Osteoblast (primary cell): ENCODE measurements at regions not wholly inside any gene's neighbourhood (a gene's known extent, or its start where the extent isn't known, plus 50 kb on each side); places are given as distances from the start of the nearest gene placed in this dataset.

Experiments
- DNase-seq: peaks from one replicate; pipeline ENCODE4 v3.0.0; 2011; ENCODE audit warnings: low spot score, mixed read lengths; ENCODE audit not compliant: insufficient read length; ENCODE audit errors: missing footprints
- H2AFZ ChIP-seq: 2 replicates; pipeline ENCODE4 v1.6.0; 2011; ENCODE audit warnings: mild to moderate bottlenecking, low read length
- H3K27ac ChIP-seq: 2 replicates; pipeline ENCODE4 v1.5.1; 2011; ENCODE audit warnings: mild to moderate bottlenecking, low read depth, low read length, moderate library complexity
- H3K27me3 ChIP-seq: 2 replicates; pipeline ENCODE4 v1.6.0; 2012; ENCODE audit warnings: mild to moderate bottlenecking, control low read depth, inconsistent platforms, low read length, moderate library complexity; ENCODE audit not compliant: insufficient read depth
- H3K36me3 ChIP-seq: 2 replicates; pipeline ENCODE4 v1.5.1; 2011; ENCODE audit warnings: mild to moderate bottlenecking, low read length, control low read depth, moderate library complexity; ENCODE audit not compliant: insufficient read depth
- H3K4me1 ChIP-seq: 2 replicates; pipeline ENCODE4 v1.5.1; 2011; ENCODE audit warnings: mild to moderate bottlenecking, low read length, control low read depth, moderate library complexity; ENCODE audit not compliant: insufficient read depth
- H3K4me2 ChIP-seq: 2 replicates; pipeline ENCODE4 v1.6.0; 2011; ENCODE audit warnings: mild to moderate bottlenecking, low read length; ENCODE audit not compliant: insufficient read depth
- H3K4me3 ChIP-seq: fragments of 200-600 bp; sonication (generic); 3 replicates; pipeline ENCODE4 v1.5.1; 2012; ENCODE audit warnings: mild to moderate bottlenecking, low read length, inconsistent platforms; ENCODE audit not compliant: insufficient read depth
- H3K79me2 ChIP-seq: 2 replicates; pipeline ENCODE4 v1.6.0; 2012; ENCODE audit warnings: mild to moderate bottlenecking, low read length, control low read depth, inconsistent platforms; ENCODE audit not compliant: insufficient read depth
- H3K9me3 ChIP-seq: 2 replicates; pipeline ENCODE4 v1.5.1; 2011; ENCODE audit warnings: low read depth, low read length, control low read depth
- H4K20me1 ChIP-seq: 2 replicates; pipeline ENCODE4 v1.6.0; 2012; ENCODE audit warnings: mild to moderate bottlenecking, low read length, control low read depth; ENCODE audit not compliant: insufficient read depth
- CTCF ChIP-seq: IDR thresholded peaks from 2 replicates; pipeline ENCODE4 v1.5.1; 2011; ENCODE audit warnings: mild to moderate bottlenecking, low read depth, low read length, moderate library complexity; ENCODE audit errors: extremely low read depth

DNA sequence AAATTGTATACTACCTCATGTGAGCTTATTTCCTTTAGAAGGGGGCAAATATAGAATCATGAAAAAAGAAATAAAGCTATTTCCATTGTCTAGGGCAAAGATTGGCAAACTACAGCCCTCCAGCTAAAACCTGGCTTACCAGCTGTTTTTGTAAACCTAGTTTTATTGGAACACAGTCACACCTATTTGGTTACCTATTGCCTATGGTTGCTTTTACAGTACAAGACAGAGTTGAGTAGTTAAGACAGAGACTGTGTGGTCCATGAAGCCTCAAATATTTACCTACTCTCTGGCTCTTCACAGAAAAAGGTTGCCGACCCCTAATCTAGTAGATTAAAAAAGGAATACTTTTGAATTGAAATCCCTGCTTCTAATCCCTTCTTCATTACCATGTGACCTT is 88.8 kb upstream of the ENPP6 start:
- TF ChIP-seq CTCF: no peak
- no peaks in the 10 kb centered on the region for H3K79me2 ChIP-seq

DNA sequence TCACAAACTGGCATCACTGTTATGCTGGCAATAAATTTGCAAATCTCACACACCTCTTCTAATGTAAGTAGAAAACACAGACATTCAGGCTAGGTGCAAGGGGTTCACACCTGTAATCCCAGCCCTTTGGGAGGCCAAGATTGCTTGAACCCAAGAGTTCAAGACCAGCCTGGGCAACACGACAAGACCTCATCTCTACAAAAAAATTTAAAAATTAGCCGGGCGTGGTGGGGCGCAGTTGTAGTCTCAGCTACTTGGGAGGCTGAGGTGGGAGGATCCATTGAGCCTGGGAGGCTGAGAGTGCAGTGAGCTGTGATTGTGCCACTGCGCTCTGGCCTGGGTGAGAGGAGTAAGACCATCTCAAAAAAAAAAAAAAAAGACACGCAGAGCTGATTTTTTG is 83.1 kb upstream of the ENPP6 start:
- no peak overlapping the region for H3K4me2 ChIP-seq
- no peaks in the 10 kb centered on the region for H4K20me1 ChIP-seq
- no peak overlapping the region for H3K27ac ChIP-seq
- H3K36me3 ChIP-seq: no peaks in the 10 kb centered on the region
- no peaks in the 10 kb centered on the region for H3K9me3 ChIP-seq
- no peaks in the 10 kb centered on the region for H3K4me1 ChIP-seq
- H3K79me2 ChIP-seq: no peaks in the 10 kb centered on the region
- no peak for TF ChIP-seq CTCF
- no peak overlapping the region for H3K4me3 ChIP-seq
- DNase-seq: no peak
- H2AFZ ChIP-seq: no peak overlapping the region
- H3K27me3 ChIP-seq: no peaks in the 10 kb centered on the region

More for the DNA sequence above, 88.8 kb upstream of the ENPP6 start:
- no peaks in the 10 kb centered on the region for H4K20me1 ChIP-seq
- no peak overlapping the region for H2AFZ ChIP-seq
- no peaks in the 10 kb centered on the region for H3K36me3 ChIP-seq
- DNase-seq: no peak
- H3K4me2 ChIP-seq: no peak overlapping the region
- H3K4me3 ChIP-seq: no peak overlapping the region
- no peaks in the 10 kb centered on the region for H3K4me1 ChIP-seq
- no peaks in the 10 kb centered on the region for H3K9me3 ChIP-seq
- H3K27me3 ChIP-seq: no peaks in the 10 kb centered on the region
- H3K27ac ChIP-seq: no peak overlapping the region

GRCh38 chr4:184298254-184298653 is 80.6 kb upstream of the ENPP6 start:
- no peak overlapping the region for H3K4me2 ChIP-seq
- no peaks in the 10 kb centered on the region for H3K36me3 ChIP-seq
- no peak for DNase-seq
- H3K4me1 ChIP-seq: no peaks in the 10 kb centered on the region
- H3K4me3 ChIP-seq: no peak overlapping the region
- H4K20me1 ChIP-seq: no peaks in the 10 kb centered on the region
- no peaks in the 10 kb centered on the region for H3K9me3 ChIP-seq
- no peak overlapping the region for H3K27ac ChIP-seq
- peak overlapping the region; percentile 50 for H2AFZ ChIP-seq
- TF ChIP-seq CTCF: no peak
- H3K27me3 ChIP-seq: no peaks in the 10 kb centered on the region
- no peaks in the 10 kb centered on the region for H3K79me2 ChIP-seq

GRCh38 chr4:184295206-184295605 is 77.5 kb upstream of the ENPP6 start:
- Histone ChIP-seq H3K4me1 (no peaks in the 10 kb centered on the region), H3K9me3 (no peaks in the 10 kb centered on the region), H3K36me3 (no peaks in the 10 kb centered on the region), H3K27me3 (no peaks in the 10 kb centered on the region), H4K20me1 (no peaks in the 10 kb centered on the region), H3K4me2 (no peak overlapping the region), H3K27ac (no peak overlapping the region), H2AFZ (no peak overlapping the region), H3K4me3 (no peak overlapping the region), H3K79me2 (no peaks in the 10 kb centered on the region)
- DNase-seq: no peak
- TF ChIP-seq CTCF: no peak
